Hematopoietic multipotent progenitor cell treated with erythropoietin and hydrocortisone succinate and interleukin-3 and kit ligand, for 15 days (in vitro differentiated cells): ENCODE measurements at regions not wholly inside any gene's neighbourhood (a gene's known extent, or its start where the extent isn't known, plus 50 kb on each side); places are given as distances from the start of the nearest gene placed in this dataset.
"Not testable (repeated sequence)": the region's sequence is repeated elsewhere in the genome, so short reads cannot be mapped to it uniquely, and the experiment has no call there.

Experiments used
- DNase-seq: peaks from one replicate; pipeline ENCODE4 v3.0.0-alpha.2; 2015; ENCODE audit warnings: low spot score

DNA sequence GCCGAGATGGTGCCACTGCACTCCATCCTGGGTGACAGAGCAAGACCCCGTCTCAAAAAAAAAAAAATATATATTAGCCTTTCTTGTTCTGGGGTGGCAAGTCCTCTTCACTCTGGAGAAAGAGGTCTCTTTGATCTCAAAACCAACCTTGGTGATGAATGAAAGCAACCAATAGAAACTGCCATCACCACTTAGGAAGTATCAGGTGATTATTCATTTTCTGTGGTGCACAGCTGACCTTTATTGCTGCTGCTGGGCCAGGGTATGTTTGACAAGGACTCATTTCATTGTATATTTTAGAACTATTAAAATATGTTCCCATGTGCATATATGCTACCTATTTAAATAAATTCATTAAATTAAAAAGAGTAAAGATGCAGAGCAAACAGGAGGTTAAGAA, 76.0 kb upstream of the KIT start:
- DNase-seq: no peak

DNA sequence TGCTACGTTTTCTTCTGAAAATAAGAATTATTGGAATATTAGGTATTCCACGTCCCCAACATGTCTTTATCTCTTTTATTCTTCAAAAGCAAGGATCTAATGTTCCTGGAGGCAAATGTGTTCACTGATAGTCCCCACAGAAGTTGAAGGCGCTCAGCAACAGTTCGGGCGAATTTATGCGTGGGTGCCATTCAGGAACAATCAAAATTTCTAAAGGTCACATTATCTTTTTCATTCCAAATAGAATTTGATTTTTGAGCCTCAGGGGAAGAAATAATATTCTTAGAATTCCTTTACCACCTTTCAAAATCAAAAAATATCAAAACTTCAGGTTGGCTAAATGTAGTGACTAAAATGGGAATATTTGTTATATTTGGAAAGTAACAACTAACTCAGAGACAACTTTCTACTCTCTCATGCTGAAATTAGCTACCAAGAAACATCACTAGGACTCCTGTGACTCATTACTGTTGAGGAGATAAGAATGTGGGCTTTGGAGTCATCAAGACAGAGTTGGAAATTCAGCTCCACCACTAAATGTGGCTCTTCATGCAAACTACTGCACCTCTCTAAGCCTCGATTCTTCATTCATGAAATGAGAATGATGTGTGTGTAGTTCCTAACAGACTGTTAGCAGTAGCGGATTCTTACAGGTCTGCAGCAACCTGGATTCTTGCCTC, 72.3 kb upstream of the KIT start:
- peak; percentile 22 for DNase-seq

GRCh38 chr4:54586320-54586955, 71.3 kb upstream of the KIT start:
- DNase-seq: no peak

GRCh38 chr4:54587107-54587891, 70.5 kb upstream of the KIT start:
- no peak for DNase-seq

DNA sequence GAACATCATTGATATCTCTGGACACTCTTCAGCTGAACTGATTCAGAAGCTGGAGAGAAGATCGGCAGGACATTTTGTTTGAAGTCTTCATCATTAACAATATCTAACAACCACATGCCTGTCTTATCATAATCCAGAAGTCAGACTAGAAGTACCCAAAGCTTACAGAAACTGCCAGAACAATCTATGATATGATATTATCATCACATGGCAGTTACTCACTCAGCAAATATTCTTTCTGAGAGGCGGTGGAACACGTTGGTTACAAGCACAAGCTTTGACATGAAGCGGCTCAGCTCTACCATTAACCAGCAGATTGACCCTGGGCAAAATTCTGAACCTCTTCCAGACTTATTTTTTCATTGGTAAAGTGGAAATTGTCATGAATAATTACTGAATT, 69.4 kb upstream of the KIT start:
- peak; percentile 10 for DNase-seq

DNA sequence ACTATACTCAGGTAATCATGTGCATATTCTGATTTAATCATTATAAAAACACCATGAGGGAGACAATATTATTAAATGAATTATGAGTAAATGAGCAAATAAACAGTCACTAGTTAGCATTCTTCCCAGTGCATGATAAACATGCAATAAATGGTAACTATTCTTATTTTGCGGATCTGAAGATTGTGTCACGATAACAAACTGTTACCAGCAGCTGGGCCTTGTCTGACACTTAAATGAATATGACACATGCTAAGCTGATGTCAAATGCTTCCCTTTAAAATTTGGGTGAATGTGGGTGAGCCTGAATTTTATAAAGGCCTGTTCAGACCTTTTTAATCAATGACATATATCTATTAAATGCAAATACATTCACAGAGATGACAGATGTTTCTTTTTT, 68.2 kb upstream of the KIT start:
- DNase-seq: no peak

- no peak for DNase-seq
Observed at GRCh38 chr4:54593795-54594322, 63.9 kb upstream of the KIT start.

DNA sequence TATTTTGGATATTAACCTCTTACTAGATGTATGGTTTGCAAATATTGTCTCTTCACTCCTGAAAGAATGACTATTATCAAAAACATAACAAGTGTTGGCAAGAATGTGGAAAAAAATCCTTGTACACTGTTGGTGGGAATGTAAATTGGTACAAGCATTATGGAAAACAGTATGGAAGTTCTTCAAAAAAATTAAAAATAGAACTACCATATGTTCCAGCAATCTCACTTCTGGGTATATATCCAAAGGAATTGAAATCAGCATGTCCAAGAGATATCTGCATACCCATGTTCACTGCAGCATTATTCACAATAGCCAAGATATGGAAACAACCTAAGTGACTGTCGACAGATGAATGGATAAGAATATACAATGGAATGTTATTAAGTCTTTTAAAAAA, 61.6 kb upstream of the KIT start:
- DNase-seq: no peak

DNA sequence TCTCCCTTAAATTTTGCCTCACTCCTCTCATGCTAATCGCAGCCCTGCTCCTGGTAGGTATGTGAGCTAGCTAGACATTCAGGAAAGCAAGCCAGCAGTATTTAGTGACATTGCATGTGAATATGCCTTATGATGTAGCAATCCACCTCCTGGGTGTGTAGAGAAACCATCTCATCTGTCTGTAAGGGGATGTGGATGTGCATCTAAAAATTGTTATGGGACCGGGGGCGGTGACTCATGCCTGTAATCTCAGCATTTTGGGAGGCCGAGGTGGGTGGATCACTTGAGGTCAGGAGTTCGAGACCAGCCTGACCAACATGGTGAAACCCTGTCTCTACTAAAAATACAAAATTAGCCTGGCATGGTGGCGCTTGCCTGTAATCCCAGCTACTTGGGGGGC, 60.1 kb upstream of the KIT start:
- not testable (repeated sequence) for DNase-seq

DNA sequence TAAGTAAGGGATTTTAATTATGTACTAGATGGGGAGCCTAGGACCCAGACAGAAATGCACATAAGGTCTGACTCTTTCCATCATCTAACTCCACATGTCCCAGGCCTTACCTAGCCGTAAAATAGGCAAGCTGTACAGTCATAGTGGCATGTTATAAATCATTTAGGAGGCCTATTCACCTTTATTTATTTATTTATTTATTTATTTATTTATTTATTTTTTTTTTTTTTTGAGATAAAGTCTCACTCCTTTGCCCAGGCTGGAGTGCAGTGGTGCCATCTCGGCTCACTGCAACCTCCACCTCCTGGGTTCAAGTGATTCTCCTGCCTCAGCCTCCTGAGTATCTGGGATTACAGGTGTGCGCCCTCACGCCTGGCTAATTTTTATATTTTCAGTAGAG, 55.6 kb upstream of the KIT start:
- DNase-seq: not testable (repeated sequence)

- DNase-seq: no peak
Observed at GRCh38 chr4:54607067-54607466, 50.7 kb upstream of the KIT start.

DNA sequence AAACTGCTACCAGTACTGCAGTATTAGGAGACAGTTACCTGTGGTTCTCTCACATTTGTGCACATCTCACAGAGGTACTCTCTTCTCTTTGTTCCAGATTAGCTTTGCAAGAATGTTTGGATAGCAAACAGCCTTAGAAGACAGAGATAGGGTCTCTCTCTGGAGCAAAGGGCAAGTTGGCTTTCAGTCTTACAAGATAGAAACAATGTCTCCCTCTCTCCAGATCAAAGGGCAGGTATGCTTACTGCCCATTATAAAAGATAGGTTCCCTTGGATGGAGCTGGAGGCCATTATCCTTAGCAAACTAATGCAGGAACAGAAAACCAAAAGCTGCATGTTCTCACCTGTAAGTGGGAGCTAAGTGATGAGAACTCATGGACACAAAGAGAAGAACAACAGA, 50.2 kb upstream of the KIT start:
- no peak for DNase-seq
